PC-3 (cell line): ENCODE measurements at regions not wholly inside any gene's neighbourhood (a gene's known extent, or its start where the extent isn't known, plus 50 kb on each side); places are given as distances from the start of the nearest gene placed in this dataset.

Source experiments
- EZH2 ChIP-seq: fragments of 300-600 bp; sonication (generic); IDR thresholded peaks from one replicate; pipeline ENCODE4 v1.6.1; 2017; ENCODE audit warnings: antibody characterized with exemption, mild to moderate bottlenecking, low read length; ENCODE audit not compliant: unreplicated experiment
- EZH2phosphoT487 ChIP-seq: fragments of 300-600 bp; sonication (generic); IDR thresholded peaks from 2 replicates; pipeline ENCODE4 v1.6.1; 2018; ENCODE audit warnings: mild to moderate bottlenecking, antibody characterized with exemption, low read length, borderline replicate concordance
- TF ChIP-seq, protein P1 (sequence below): fragments of 300-600 bp; sonication (generic); conservative IDR thresholded peaks from 2 replicates; pipeline ENCODE4 v1.5.1; 2017; ENCODE audit warnings: antibody characterized with exemption, low read depth, mild to moderate bottlenecking, low read length

DNA sequence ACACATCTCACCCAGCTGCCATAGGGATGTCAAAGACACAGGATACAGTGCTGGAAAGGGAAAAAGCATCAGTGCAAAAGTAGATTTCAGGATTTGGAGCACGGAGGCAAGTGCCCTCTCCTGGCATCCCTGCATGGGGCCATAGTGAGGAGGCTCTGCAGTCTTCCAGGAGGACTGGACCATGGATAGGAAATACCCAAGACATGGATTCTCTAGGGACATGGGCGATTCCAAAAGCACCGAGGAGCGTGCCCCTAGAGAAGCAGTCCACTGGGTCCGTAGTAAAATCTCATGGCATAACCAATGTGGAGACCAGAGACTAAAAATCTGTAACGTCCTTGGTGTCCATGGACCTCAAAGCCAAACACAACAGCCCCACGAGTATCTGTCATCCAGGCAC is 818.2 kb downstream of the KCNJ18 start:
- TF ChIP-seq, protein P1, sequence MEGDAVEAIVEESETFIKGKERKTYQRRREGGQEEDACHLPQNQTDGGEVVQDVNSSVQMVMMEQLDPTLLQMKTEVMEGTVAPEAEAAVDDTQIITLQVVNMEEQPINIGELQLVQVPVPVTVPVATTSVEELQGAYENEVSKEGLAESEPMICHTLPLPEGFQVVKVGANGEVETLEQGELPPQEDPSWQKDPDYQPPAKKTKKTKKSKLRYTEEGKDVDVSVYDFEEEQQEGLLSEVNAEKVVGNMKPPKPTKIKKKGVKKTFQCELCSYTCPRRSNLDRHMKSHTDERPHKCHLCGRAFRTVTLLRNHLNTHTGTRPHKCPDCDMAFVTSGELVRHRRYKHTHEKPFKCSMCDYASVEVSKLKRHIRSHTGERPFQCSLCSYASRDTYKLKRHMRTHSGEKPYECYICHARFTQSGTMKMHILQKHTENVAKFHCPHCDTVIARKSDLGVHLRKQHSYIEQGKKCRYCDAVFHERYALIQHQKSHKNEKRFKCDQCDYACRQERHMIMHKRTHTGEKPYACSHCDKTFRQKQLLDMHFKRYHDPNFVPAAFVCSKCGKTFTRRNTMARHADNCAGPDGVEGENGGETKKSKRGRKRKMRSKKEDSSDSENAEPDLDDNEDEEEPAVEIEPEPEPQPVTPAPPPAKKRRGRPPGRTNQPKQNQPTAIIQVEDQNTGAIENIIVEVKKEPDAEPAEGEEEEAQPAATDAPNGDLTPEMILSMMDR = no peak
- TF ChIP-seq EZH2 (no peak), EZH2phosphoT487 (no peak)
